ENCODE measurements at regions not wholly inside any gene's neighbourhood (a gene's known extent, or its start where the extent isn't known, plus 50 kb on each side); places are given as distances from the start of the nearest gene placed in this dataset.

DNA sequence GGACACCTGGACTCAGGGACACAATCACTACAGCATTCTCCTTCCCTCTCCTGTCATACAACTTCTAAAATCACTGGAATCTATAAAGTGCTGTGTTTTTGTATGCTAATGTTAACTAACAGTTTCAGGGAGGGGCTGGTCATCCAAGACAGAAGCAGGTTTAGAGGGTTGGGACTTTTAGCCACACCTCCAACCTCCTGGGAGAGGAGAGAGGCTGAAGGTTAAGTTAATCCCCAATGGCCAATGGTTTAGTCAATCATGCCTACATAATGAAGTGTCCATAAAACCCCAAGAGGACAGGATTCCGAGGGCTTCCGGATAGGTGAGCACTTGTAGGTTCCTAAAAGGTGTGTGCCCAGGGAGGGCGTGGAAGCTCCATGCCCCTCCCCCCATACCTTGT lies 219.3 kb upstream of the CTNNB1 start:
- H3K9me3 ChIP-seq (ENCODE audit: control insufficient read depth, low read depth, low read length): no peaks in the 10 kb centered on the region
- FAIRE-seq: no peak
- no peak overlapping the region for H3K4me2 ChIP-seq (ENCODE audit: control insufficient read depth, extremely low read depth, insufficient read depth, low read depth, low read length)
- no peak overlapping the region for H3K9ac ChIP-seq (ENCODE audit: control insufficient read depth, extremely low read depth, insufficient read depth, low read length)
- H3K27me3 ChIP-seq (ENCODE audit: control insufficient read depth, extremely low read depth, insufficient read depth, low read length): no peaks in the 10 kb centered on the region
- TF ChIP-seq, protein P1, sequence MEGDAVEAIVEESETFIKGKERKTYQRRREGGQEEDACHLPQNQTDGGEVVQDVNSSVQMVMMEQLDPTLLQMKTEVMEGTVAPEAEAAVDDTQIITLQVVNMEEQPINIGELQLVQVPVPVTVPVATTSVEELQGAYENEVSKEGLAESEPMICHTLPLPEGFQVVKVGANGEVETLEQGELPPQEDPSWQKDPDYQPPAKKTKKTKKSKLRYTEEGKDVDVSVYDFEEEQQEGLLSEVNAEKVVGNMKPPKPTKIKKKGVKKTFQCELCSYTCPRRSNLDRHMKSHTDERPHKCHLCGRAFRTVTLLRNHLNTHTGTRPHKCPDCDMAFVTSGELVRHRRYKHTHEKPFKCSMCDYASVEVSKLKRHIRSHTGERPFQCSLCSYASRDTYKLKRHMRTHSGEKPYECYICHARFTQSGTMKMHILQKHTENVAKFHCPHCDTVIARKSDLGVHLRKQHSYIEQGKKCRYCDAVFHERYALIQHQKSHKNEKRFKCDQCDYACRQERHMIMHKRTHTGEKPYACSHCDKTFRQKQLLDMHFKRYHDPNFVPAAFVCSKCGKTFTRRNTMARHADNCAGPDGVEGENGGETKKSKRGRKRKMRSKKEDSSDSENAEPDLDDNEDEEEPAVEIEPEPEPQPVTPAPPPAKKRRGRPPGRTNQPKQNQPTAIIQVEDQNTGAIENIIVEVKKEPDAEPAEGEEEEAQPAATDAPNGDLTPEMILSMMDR (optimal IDR thresholded peaks at IDR 0.05 in 1 of 3, IDR thresholded peaks at IDR 0.05 in 1 of 3, conservative IDR thresholded peaks at IDR 0.05 in 1 of 3; ENCODE audit: extremely low read depth in 1 of 3, insufficient read depth in 2 of 3, low read length in 3 of 3): no peak
- no peak for TF ChIP-seq EZH2 (IDR thresholded peaks at IDR 0.05; ENCODE audit: low read length)
- no peak overlapping the region for H3K27ac ChIP-seq (ENCODE audit: control insufficient read depth, insufficient read depth, low read length)
- no peaks in the 10 kb centered on the region for H4K20me1 ChIP-seq (ENCODE audit: control insufficient read depth, extremely low read depth, insufficient read depth, low read length)
- H3K36me3 ChIP-seq (ENCODE audit: control insufficient read depth in 2 of 2, extremely low read depth in 1 of 2, insufficient read depth in 2 of 2, low read length in 2 of 2): no peaks in the 10 kb centered on the region
- H2AFZ ChIP-seq (ENCODE audit: control insufficient read depth, low read length): no peak overlapping the region
- H3K4me3 ChIP-seq (ENCODE audit: control insufficient read depth in 2 of 3, extremely low read depth in 1 of 3, insufficient read depth in 2 of 3, low read depth in 1 of 3, low read length in 3 of 3): no peak overlapping the region
- no peaks in the 10 kb centered on the region for H3K9me1 ChIP-seq (ENCODE audit: control insufficient read depth, extremely low read depth, insufficient read depth, low read length)
- dilution Hi-C loops (cut with MboI; ENCODE audit: extremely low pct_ligation_motif_present, low sequenced_read_pairs): no loop called here
- no peaks in the 10 kb centered on the region for H3K79me2 ChIP-seq (ENCODE audit: control insufficient read depth, insufficient read depth, low read length)
- DNase-seq (ENCODE audit: low read depth, low spot score): no peak
- H3K4me1 ChIP-seq (ENCODE audit: control insufficient read depth, extremely low read depth, insufficient read depth, low read length): no peaks in the 10 kb centered on the region

DNA sequence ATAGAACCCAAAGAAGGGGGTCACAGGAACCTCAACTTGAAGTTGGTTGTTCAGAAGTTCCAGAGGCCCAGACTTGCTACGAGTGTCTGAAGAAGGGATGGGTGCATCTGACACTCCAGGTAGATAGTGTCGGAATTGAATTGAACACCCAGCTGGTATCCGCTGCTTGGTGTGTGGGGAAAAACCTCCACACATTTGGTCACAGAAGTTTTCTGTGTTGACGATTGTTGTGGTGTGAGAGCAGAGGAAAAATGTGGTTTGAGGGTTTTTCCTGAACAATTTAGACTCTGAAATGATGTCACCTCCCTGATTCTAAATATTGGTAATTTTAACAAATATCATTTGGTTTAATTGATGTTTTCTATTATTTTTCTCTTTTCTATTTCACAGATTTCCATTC lies 218.8 kb upstream of the CTNNB1 start:
- Histone ChIP-seq H3K27me3 (ENCODE audit: control insufficient read depth, extremely low read depth, insufficient read depth, low read length) (no peaks in the 10 kb centered on the region), H2AFZ (ENCODE audit: control insufficient read depth, low read length) (no peak overlapping the region), H3K79me2 (ENCODE audit: control insufficient read depth, insufficient read depth, low read length) (no peaks in the 10 kb centered on the region), H3K9ac (ENCODE audit: control insufficient read depth, extremely low read depth, insufficient read depth, low read length) (no peak overlapping the region), H3K27ac (ENCODE audit: control insufficient read depth, insufficient read depth, low read length) (no peak overlapping the region), H3K36me3 (ENCODE audit: control insufficient read depth in 2 of 2, extremely low read depth in 1 of 2, insufficient read depth in 2 of 2, low read length in 2 of 2) (no peaks in the 10 kb centered on the region), H3K4me2 (ENCODE audit: control insufficient read depth, extremely low read depth, insufficient read depth, low read depth, low read length) (no peak overlapping the region), H3K9me3 (ENCODE audit: control insufficient read depth, low read depth, low read length) (no peaks in the 10 kb centered on the region), H3K4me1 (ENCODE audit: control insufficient read depth, extremely low read depth, insufficient read depth, low read length) (no peaks in the 10 kb centered on the region), H3K9me1 (ENCODE audit: control insufficient read depth, extremely low read depth, insufficient read depth, low read length) (no peaks in the 10 kb centered on the region), H3K4me3 (ENCODE audit: control insufficient read depth in 2 of 3, extremely low read depth in 1 of 3, insufficient read depth in 2 of 3, low read depth in 1 of 3, low read length in 3 of 3) (no peak overlapping the region), H4K20me1 (ENCODE audit: control insufficient read depth, extremely low read depth, insufficient read depth, low read length) (no peaks in the 10 kb centered on the region)
- TF ChIP-seq, protein P1 (optimal IDR thresholded peaks at IDR 0.05 in 1 of 3, IDR thresholded peaks at IDR 0.05 in 1 of 3, conservative IDR thresholded peaks at IDR 0.05 in 1 of 3; ENCODE audit: extremely low read depth in 1 of 3, insufficient read depth in 2 of 3, low read length in 3 of 3): no peak
- no peak for TF ChIP-seq EZH2 (IDR thresholded peaks at IDR 0.05; ENCODE audit: low read length)
- FAIRE-seq (no peak), DNase-seq (ENCODE audit: low read depth, low spot score) (no peak)
- dilution Hi-C loops (cut with MboI; ENCODE audit: extremely low pct_ligation_motif_present, low sequenced_read_pairs): no loop called here

Measured in keratinocyte (primary cell).